Activated CD8-positive, alpha-beta memory T cell treated with anti-CD3 and anti-CD28 coated beads, Interleukin-2, amount 50 U/mL, for 4 hours (primary cell): ENCODE measurements at regions not wholly inside any gene's neighbourhood (a gene's known extent, or its start where the extent isn't known, plus 50 kb on each side); places are given as distances from the start of the nearest gene placed in this dataset.

Source experiments
- DNase-seq: peaks from one replicate; pipeline ENCODE4 v3.0.0-alpha.2; 2020

GRCh38 chr15:95865330-95865739 is 465.2 kb upstream of the NR2F2 start:
- no peak for DNase-seq

- no peak for DNase-seq
These were observed 463.6 kb upstream of the NR2F2 start for GRCh38 chr15:95866711-95867440.

- DNase-seq = no peak
These were observed 462.1 kb upstream of the NR2F2 start for GRCh38 chr15:95868450-95868849.

- DNase-seq = no peak
These were observed 461.5 kb upstream of the NR2F2 start for GRCh38 chr15:95868970-95869369.

GRCh38 chr15:95869920-95870319 is 460.6 kb upstream of the NR2F2 start:
- DNase-seq = no peak

GRCh38 chr15:95872366-95872771 is 458.1 kb upstream of the NR2F2 start:
- no peak for DNase-seq

DNA sequence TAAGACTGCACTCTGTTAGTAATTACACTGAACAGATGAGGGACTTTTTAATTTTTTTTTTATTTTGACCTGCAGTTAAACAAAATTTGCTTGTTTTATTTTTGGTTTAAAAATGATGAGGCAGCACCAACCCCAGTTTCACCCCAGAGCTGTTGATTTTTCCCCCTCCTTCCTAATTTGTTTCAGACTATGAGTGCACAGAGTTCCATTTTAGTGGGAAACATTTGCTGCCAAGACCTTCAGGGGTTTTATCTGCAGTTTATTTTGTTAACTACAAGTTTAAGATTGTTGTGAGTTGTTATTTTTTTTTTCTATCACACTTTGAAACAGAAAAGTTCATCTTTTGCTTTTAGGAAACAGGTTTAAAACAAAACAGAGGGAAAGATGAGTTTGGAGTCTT is 455.9 kb upstream of the NR2F2 start:
- no peak for DNase-seq

GRCh38 chr15:95875121-95875643 is 455.3 kb upstream of the NR2F2 start:
- DNase-seq = no peak

DNA sequence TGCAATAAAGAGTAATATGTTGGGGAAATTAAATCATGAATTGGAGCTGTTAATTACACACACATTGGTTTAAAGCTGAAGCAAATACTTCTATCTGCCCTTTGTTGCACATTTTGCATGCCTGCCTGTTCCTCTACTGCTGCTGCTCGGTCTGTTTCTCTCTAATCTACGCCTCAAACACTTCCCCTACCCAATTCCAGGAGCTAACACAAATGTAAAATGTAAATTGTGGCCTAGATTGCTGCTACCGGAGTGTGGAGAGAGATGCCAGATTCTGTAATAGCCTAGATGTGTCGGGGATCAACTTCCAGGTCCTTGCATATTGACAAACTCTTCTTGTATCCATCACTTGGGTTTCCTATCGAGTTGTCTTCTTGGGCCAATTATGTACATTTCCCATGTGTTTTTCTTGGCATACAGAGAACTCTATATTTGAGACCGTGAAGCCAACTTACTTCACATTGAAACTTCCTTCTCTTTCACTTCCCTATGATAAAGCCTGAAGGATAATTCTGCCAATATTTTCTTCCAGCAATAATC is 450.4 kb upstream of the NR2F2 start:
- no peak for DNase-seq

- no peak for DNase-seq
These were observed 449.9 kb upstream of the NR2F2 start for GRCh38 chr15:95880630-95881029.

DNA sequence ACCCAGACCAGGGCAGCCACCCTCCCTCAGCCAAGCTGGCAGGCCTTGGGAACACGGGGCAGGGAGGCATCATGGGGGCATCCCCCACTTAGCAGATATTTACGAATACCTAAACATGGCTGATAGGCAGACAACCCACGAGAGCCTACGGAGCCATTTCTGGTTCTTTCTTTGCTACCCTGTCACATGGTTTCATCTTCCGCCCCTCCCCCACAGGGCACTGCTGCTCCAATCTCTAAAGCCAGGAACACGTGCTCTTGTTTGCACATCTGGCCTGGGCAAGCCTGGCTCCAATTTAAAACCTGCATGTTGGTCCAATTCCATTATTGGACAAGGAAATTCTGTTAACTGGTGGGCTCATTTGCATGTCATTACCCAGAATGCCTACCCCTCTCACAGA is 447.4 kb upstream of the NR2F2 start:
- no peak for DNase-seq

DNA sequence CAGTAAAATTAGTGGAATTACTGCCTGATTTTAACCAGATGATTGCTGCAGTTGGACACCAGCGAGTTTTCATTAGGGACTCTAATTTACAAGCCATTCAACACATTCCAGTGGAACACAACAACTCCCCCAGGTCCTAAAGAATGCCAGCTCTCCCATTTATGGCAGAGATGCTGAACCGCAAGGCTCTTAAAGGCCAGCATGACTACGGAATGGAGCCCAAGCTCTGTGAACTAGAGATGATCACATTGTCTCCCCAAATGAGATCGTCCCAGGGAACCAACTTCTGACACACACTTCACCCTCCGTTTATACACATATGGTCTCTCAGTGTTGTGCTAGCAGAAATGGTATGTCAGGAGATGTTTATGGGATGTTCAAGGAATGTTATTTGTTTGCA is 446.2 kb upstream of the NR2F2 start:
- DNase-seq = no peak

- DNase-seq = no peak
These were observed 442.7 kb upstream of the NR2F2 start for GRCh38 chr15:95887666-95888390.

DNA sequence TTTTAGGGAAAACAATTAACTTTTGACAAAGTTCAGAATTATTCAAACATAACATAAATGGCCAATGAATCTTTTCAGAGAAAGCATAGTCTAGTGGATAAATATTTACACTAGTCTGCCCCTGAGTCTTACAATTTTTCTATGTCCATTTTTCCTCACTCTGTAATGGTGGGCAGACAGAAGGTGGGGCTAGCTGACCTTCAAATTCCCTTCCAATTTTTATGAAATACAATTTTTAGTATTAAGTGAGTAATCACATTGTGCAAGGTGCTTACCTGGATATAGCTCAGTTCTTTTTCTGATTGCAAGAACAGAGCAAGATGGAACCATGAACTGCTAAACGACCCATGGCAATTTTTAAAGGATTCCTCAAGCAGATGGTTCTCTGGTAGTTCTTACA is 441.7 kb upstream of the NR2F2 start:
- no peak for DNase-seq

GRCh38 chr15:95894407-95894956 is 436.0 kb upstream of the NR2F2 start:
- no peak for DNase-seq

- DNase-seq = no peak
These were observed 435.0 kb upstream of the NR2F2 start for GRCh38 chr15:95895508-95895907.

- no peak for DNase-seq
These were observed 432.8 kb upstream of the NR2F2 start for GRCh38 chr15:95897651-95898050.

DNA sequence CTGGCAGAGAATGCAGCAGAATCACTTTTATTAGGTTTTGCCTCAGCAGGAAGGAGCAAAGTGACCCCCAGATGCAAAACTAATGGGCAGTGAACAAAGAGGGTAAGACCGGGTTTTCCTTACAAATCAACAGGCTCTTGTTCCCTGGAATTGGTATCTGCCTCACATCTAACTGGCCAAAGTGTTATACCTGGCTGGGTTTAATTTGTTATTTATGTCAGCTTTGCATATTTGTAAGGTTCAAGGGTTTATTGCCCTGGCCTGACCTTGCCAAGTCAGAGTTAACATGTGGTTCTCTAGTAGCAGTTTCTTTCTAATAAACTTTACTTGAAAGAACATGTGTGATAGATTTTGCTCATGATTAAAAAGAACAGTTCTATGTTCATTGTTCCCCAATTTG is 431.7 kb upstream of the NR2F2 start:
- no peak for DNase-seq

DNA sequence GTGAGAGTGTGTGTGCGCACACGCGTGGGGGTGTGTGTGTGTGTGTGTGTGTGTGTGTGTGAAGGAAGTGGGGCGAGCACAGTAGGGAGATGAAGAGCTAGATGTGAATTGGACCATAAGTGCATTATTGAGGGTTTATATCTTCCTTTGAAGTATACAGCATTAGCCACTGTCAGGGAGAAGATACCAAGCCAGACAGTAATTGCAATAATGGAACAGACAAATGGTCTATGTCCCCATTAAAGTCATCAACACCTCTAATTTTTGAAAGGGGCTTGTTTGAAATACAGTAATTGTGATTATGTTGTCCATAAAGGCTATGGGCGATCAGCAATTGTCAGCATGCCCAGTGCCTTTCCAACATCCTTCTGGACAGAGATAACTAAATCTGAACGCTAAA is 429.2 kb upstream of the NR2F2 start:
- DNase-seq = no peak

- DNase-seq = no peak
These were observed 427.9 kb upstream of the NR2F2 start for GRCh38 chr15:95902606-95903005.

GRCh38 chr15:95903352-95903751 is 427.1 kb upstream of the NR2F2 start:
- DNase-seq = no peak

DNA sequence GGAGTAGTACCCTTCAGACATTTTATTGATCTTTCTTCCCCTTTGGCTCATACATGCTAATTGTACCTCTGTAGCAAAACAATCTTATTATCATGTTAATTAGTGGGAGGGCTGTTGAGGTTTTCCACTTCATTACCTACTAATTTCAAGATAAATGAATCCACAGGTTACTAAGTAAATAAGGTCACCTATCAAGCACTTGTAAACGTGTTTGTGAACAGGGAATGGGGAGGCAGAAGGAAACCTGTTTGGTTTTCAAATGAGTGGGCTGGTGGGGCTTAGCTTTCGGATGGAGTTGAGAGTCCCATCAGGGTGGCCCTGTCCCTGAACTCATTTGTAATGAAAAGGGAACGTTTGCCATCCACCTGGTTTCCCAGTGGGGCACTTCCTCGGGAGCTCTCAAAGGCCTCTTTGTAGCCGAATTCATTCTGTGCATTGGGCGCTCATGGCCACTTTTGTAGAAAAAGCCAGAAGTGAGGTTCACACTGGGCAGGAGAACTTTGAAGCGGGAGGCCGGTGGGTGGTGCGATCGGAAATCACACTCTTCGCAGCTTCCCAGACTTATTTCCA is 419.8 kb upstream of the NR2F2 start:
- no peak for DNase-seq

GRCh38 chr15:95911570-95912279 is 418.8 kb upstream of the NR2F2 start:
- DNase-seq = no peak
